ENCODE measurements at regions not wholly inside any gene's neighbourhood (a gene's known extent, or its start where the extent isn't known, plus 50 kb on each side); places are given as distances from the start of the nearest gene placed in this dataset.

DNA sequence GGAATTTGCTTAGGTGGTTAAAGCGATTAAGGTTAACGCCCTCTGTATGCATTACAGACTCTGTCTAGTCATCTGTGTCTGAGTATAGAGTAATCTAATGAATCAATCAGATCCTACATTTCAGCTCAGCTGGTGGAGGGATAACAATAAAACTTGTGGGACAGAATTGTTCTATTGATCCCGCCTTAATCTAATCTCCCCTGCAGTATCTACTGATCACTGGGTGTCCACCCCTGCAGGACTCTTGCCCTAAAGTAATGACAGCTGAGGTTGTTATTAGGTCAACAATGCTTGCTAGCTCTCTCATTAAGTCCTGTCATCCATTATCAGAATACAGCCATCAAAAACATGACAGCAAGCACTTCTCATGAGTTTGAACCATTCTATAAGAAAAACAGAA, 462.6 kb upstream of the TMEFF2 start:
- H3K4me1 Mint-ChIP-seq = no peaks in the 10 kb centered on the region
- H3K36me3 Mint-ChIP-seq = no peaks in the 10 kb centered on the region
- H3K36me3 ChIP-seq (replicated peaks in 1 of 2; ENCODE audit: control insufficient read depth in 1 of 2, insufficient read depth in 2 of 2, low read length in 2 of 2) = no peaks in the 10 kb centered on the region
- peaks cover 0 to 2% (median 0%) of the 10 kb centered on the region in 3 donors for H3K27me3 Mint-ChIP-seq (ENCODE audit: low read depth in 3 of 3)
- no peaks in the 10 kb centered on the region for H3K79me2 ChIP-seq (ENCODE audit: insufficient read depth, low read length)
- DNase-seq = no peak
- no peak overlapping the region for H2AFZ ChIP-seq (ENCODE audit: insufficient read depth, low read depth, low read length, poor library complexity, severe bottlenecking)
- peaks cover 0 to 11% (median 6%) of the 10 kb centered on the region in 7 donors for H3K9me3 Mint-ChIP-seq
- TF ChIP-seq, protein P1, sequence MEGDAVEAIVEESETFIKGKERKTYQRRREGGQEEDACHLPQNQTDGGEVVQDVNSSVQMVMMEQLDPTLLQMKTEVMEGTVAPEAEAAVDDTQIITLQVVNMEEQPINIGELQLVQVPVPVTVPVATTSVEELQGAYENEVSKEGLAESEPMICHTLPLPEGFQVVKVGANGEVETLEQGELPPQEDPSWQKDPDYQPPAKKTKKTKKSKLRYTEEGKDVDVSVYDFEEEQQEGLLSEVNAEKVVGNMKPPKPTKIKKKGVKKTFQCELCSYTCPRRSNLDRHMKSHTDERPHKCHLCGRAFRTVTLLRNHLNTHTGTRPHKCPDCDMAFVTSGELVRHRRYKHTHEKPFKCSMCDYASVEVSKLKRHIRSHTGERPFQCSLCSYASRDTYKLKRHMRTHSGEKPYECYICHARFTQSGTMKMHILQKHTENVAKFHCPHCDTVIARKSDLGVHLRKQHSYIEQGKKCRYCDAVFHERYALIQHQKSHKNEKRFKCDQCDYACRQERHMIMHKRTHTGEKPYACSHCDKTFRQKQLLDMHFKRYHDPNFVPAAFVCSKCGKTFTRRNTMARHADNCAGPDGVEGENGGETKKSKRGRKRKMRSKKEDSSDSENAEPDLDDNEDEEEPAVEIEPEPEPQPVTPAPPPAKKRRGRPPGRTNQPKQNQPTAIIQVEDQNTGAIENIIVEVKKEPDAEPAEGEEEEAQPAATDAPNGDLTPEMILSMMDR (IDR thresholded peaks at IDR 0.05) = no peak
- no peak overlapping the region for H3K9ac ChIP-seq (ENCODE audit: insufficient read depth, low read length, poor library complexity, severe bottlenecking)
- no peak overlapping the region for H3K4me3 ChIP-seq (replicated peaks in 1 of 3; ENCODE audit: low read depth in 2 of 3, low read length in 3 of 3)
- H3K4me1 ChIP-seq (ENCODE audit: control insufficient read depth in 1 of 2, insufficient read depth in 2 of 2, low read length in 2 of 2) = no peaks in the 10 kb centered on the region
- intact Hi-C loops (cut with micrococcal nuclease) = no loop called here
- no peaks in the 10 kb centered on the region for H3K27me3 ChIP-seq (ENCODE audit: control insufficient read depth in 2 of 2, insufficient read depth in 2 of 2, low read length in 2 of 2)
- WGBS (ENCODE audit: insufficient coverage) = no CpG with 5 or more reads among the region's 3 CpGs
- no peak overlapping the region for H3K27ac Mint-ChIP-seq
- H4K20me1 ChIP-seq (ENCODE audit: insufficient read depth, low read length) = no peaks in the 10 kb centered on the region
- no peak overlapping the region for H3K27ac ChIP-seq (ENCODE audit: low read depth in 1 of 2, low read length in 2 of 2)
- no peak overlapping the region for H3K4me2 ChIP-seq (replicated peaks; ENCODE audit: extremely low read depth, low read length, poor library complexity, severe bottlenecking)
- H3K4me3 Mint-ChIP-seq = no peak overlapping the region
- peaks cover 0 to 9% of the 10 kb centered on the region in 2 donors for H3K9me3 ChIP-seq (replicated peaks in 1 of 2; ENCODE audit: control insufficient read depth in 1 of 2, insufficient read depth in 1 of 2, low read length in 2 of 2)

DNA sequence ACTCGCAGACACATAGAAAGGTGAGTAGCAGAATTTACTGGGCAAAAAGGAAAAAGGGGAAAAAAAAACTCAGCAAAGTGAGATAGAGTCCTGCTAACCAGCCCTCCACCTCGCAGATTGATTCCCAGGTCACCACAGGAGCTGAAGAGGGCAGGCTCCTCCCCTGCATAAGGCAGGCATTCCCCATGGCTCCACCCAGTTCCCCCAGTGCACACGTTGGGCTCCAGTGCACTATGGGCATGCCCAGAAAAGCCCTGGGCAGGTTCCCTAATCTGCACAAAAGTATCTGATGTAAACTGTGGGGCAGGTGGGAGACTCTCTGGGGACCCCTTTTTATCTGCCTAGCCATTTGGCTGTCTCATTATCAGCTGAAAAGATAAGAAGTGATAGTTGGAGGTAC, 461.2 kb upstream of the TMEFF2 start:
- Histone ChIP-seq H3K27ac (ENCODE audit: low read depth in 1 of 2, low read length in 2 of 2) (no peak overlapping the region), H4K20me1 (ENCODE audit: insufficient read depth, low read length) (no peaks in the 10 kb centered on the region), H3K27me3 (ENCODE audit: control insufficient read depth in 2 of 2, insufficient read depth in 2 of 2, low read length in 2 of 2) (no peaks in the 10 kb centered on the region), H3K79me2 (ENCODE audit: insufficient read depth, low read length) (no peaks in the 10 kb centered on the region), H3K36me3 (replicated peaks in 1 of 2; ENCODE audit: control insufficient read depth in 1 of 2, insufficient read depth in 2 of 2, low read length in 2 of 2) (no peaks in the 10 kb centered on the region), H3K9ac (ENCODE audit: insufficient read depth, low read length, poor library complexity, severe bottlenecking) (no peak overlapping the region), H3K4me3 (replicated peaks in 1 of 3; ENCODE audit: low read depth in 2 of 3, low read length in 3 of 3) (no peak overlapping the region), H3K9me3 (replicated peaks in 1 of 2; ENCODE audit: control insufficient read depth in 1 of 2, insufficient read depth in 1 of 2, low read length in 2 of 2) (peaks cover 0 to 9% of the 10 kb centered on the region in 2 donors), H3K4me1 (ENCODE audit: control insufficient read depth in 1 of 2, insufficient read depth in 2 of 2, low read length in 2 of 2) (no peaks in the 10 kb centered on the region), H3K4me2 (replicated peaks; ENCODE audit: extremely low read depth, low read length, poor library complexity, severe bottlenecking) (no peak overlapping the region), H2AFZ (ENCODE audit: insufficient read depth, low read depth, low read length, poor library complexity, severe bottlenecking) (no peak overlapping the region)
- Mint-ChIP-seq H3K4me1 (no peaks in the 10 kb centered on the region), H3K36me3 (no peaks in the 10 kb centered on the region), H3K27ac (no peak overlapping the region), H3K4me3 (no peak overlapping the region), H3K27me3 (ENCODE audit: low read depth in 3 of 3) (peaks cover 0 to 2% (median 0%) of the 10 kb centered on the region in 3 donors), H3K9me3 (peaks cover 2 to 11% (median 5%) of the 10 kb centered on the region in 7 donors)
- intact Hi-C loops (cut with micrococcal nuclease) = no loop called here
- no peak for DNase-seq
- TF ChIP-seq, protein P1 (IDR thresholded peaks at IDR 0.05) = no peak
- WGBS (ENCODE audit: insufficient coverage) = 100% methylated on average over 1 of the region's 3 CpGs

Data from CD14-positive monocyte (primary cell).